ENCODE measurements at regions not wholly inside any gene's neighbourhood (a gene's known extent, or its start where the extent isn't known, plus 50 kb on each side); places are given as distances from the start of the nearest gene placed in this dataset.

- no peaks in the 10 kb centered on the region for H3K36me3 Mint-ChIP-seq
- H3K9me3 Mint-ChIP-seq = no peaks in the 10 kb centered on the region
- no peak overlapping the region for H3K4me3 Mint-ChIP-seq
- no peaks in the 10 kb centered on the region for H3K27me3 Mint-ChIP-seq
- H3K27ac Mint-ChIP-seq = no peak overlapping the region
- H3K4me1 Mint-ChIP-seq = no peaks in the 10 kb centered on the region
Measured at GRCh38 chr12:87779858-87780498, 249.2 kb downstream of the C12orf50 start.

GRCh38 chr12:87779016-87779415, 250.2 kb downstream of the C12orf50 start:
- Mint-ChIP-seq H3K36me3 (no peaks in the 10 kb centered on the region), H3K9me3 (peaks cover 6% of the 10 kb centered on the region), H3K4me3 (no peak overlapping the region), H3K27ac (no peak overlapping the region), H3K27me3 (no peaks in the 10 kb centered on the region), H3K4me1 (no peaks in the 10 kb centered on the region)

GRCh38 chr12:87778065-87778464, 251.1 kb downstream of the C12orf50 start:
- Mint-ChIP-seq H3K9me3 (peaks cover 6% of the 10 kb centered on the region), H3K4me3 (no peak overlapping the region), H3K36me3 (no peaks in the 10 kb centered on the region), H3K4me1 (no peaks in the 10 kb centered on the region), H3K27ac (no peak overlapping the region), H3K27me3 (no peaks in the 10 kb centered on the region)

GRCh38 chr12:87775784-87776183, 253.4 kb downstream of the C12orf50 start:
- H3K27ac Mint-ChIP-seq = no peak overlapping the region
- H3K27me3 Mint-ChIP-seq = no peaks in the 10 kb centered on the region
- peaks cover 6% of the 10 kb centered on the region for H3K9me3 Mint-ChIP-seq
- no peaks in the 10 kb centered on the region for H3K4me1 Mint-ChIP-seq
- H3K36me3 Mint-ChIP-seq = no peaks in the 10 kb centered on the region
- H3K4me3 Mint-ChIP-seq = no peak overlapping the region

GRCh38 chr12:87775051-87775450, 254.2 kb downstream of the C12orf50 start:
- H3K4me1 Mint-ChIP-seq = no peaks in the 10 kb centered on the region
- H3K4me3 Mint-ChIP-seq = no peak overlapping the region
- H3K27ac Mint-ChIP-seq = no peak overlapping the region
- no peaks in the 10 kb centered on the region for H3K36me3 Mint-ChIP-seq
- H3K9me3 Mint-ChIP-seq = peaks cover 6% of the 10 kb centered on the region
- no peaks in the 10 kb centered on the region for H3K27me3 Mint-ChIP-seq

- Mint-ChIP-seq H3K4me3 (no peak overlapping the region), H3K9me3 (peaks cover 6% of the 10 kb centered on the region), H3K27me3 (no peaks in the 10 kb centered on the region), H3K27ac (no peak overlapping the region), H3K36me3 (no peaks in the 10 kb centered on the region), H3K4me1 (no peaks in the 10 kb centered on the region)
Measured at GRCh38 chr12:87772401-87772800, 256.8 kb downstream of the C12orf50 start.

GRCh38 chr12:87768501-87769287, 260.5 kb downstream of the C12orf50 start:
- H3K36me3 Mint-ChIP-seq = no peaks in the 10 kb centered on the region
- no peaks in the 10 kb centered on the region for H3K9me3 Mint-ChIP-seq
- no peak overlapping the region for H3K4me3 Mint-ChIP-seq
- H3K4me1 Mint-ChIP-seq = no peaks in the 10 kb centered on the region
- no peaks in the 10 kb centered on the region for H3K27me3 Mint-ChIP-seq
- no peak overlapping the region for H3K27ac Mint-ChIP-seq

- Mint-ChIP-seq H3K4me3 (no peak overlapping the region), H3K9me3 (no peaks in the 10 kb centered on the region), H3K36me3 (no peaks in the 10 kb centered on the region), H3K27me3 (no peaks in the 10 kb centered on the region), H3K27ac (no peak overlapping the region), H3K4me1 (no peaks in the 10 kb centered on the region)
Measured at GRCh38 chr12:87766044-87766443, 263.2 kb downstream of the C12orf50 start.

GRCh38 chr12:87760943-87761342, 268.3 kb downstream of the C12orf50 start:
- H3K36me3 Mint-ChIP-seq = no peaks in the 10 kb centered on the region
- no peaks in the 10 kb centered on the region for H3K4me1 Mint-ChIP-seq
- H3K4me3 Mint-ChIP-seq = no peak overlapping the region
- H3K9me3 Mint-ChIP-seq = no peaks in the 10 kb centered on the region
- H3K27ac Mint-ChIP-seq = no peak overlapping the region
- H3K27me3 Mint-ChIP-seq = no peaks in the 10 kb centered on the region

GRCh38 chr12:87758271-87758670, 270.9 kb downstream of the C12orf50 start:
- no peaks in the 10 kb centered on the region for H3K36me3 Mint-ChIP-seq
- no peaks in the 10 kb centered on the region for H3K27me3 Mint-ChIP-seq
- no peaks in the 10 kb centered on the region for H3K9me3 Mint-ChIP-seq
- H3K4me1 Mint-ChIP-seq = no peaks in the 10 kb centered on the region
- no peak overlapping the region for H3K4me3 Mint-ChIP-seq
- H3K27ac Mint-ChIP-seq = no peak overlapping the region

- no peaks in the 10 kb centered on the region for H3K36me3 Mint-ChIP-seq
- H3K27me3 Mint-ChIP-seq = no peaks in the 10 kb centered on the region
- H3K27ac Mint-ChIP-seq = no peak overlapping the region
- no peaks in the 10 kb centered on the region for H3K4me1 Mint-ChIP-seq
- H3K4me3 Mint-ChIP-seq = no peak overlapping the region
- H3K9me3 Mint-ChIP-seq = no peaks in the 10 kb centered on the region
Measured at GRCh38 chr12:87756721-87757120, 272.5 kb downstream of the C12orf50 start.

GRCh38 chr12:87756111-87756510, 273.1 kb downstream of the C12orf50 start:
- H3K4me3 Mint-ChIP-seq = no peak overlapping the region
- no peaks in the 10 kb centered on the region for H3K9me3 Mint-ChIP-seq
- no peaks in the 10 kb centered on the region for H3K27me3 Mint-ChIP-seq
- no peaks in the 10 kb centered on the region for H3K36me3 Mint-ChIP-seq
- H3K4me1 Mint-ChIP-seq = no peaks in the 10 kb centered on the region
- H3K27ac Mint-ChIP-seq = no peak overlapping the region

- Mint-ChIP-seq H3K36me3 (no peaks in the 10 kb centered on the region), H3K27ac (no peak overlapping the region), H3K9me3 (no peaks in the 10 kb centered on the region), H3K4me3 (no peak overlapping the region), H3K4me1 (no peaks in the 10 kb centered on the region), H3K27me3 (no peaks in the 10 kb centered on the region)
Measured at GRCh38 chr12:87728931-87729593, 300.1 kb downstream of the C12orf50 start.

- Mint-ChIP-seq H3K27ac (no peak overlapping the region), H3K9me3 (no peaks in the 10 kb centered on the region), H3K27me3 (no peaks in the 10 kb centered on the region), H3K36me3 (no peaks in the 10 kb centered on the region), H3K4me3 (no peak overlapping the region), H3K4me1 (no peaks in the 10 kb centered on the region)
Measured at GRCh38 chr12:87720967-87721366, 308.2 kb downstream of the C12orf50 start.

- Mint-ChIP-seq H3K9me3 (no peaks in the 10 kb centered on the region), H3K36me3 (no peaks in the 10 kb centered on the region), H3K27ac (no peak overlapping the region), H3K27me3 (no peaks in the 10 kb centered on the region), H3K4me1 (no peaks in the 10 kb centered on the region), H3K4me3 (no peak overlapping the region)
Measured at GRCh38 chr12:87704374-87704773, 324.8 kb downstream of the C12orf50 start.

- Mint-ChIP-seq H3K4me1 (no peaks in the 10 kb centered on the region), H3K9me3 (no peaks in the 10 kb centered on the region), H3K27ac (no peak overlapping the region), H3K4me3 (no peak overlapping the region), H3K27me3 (no peaks in the 10 kb centered on the region), H3K36me3 (no peaks in the 10 kb centered on the region)
Measured at GRCh38 chr12:87690236-87690810, 338.9 kb downstream of the C12orf50 start.
